B cell (primary cell): ENCODE measurements at regions not wholly inside any gene's neighbourhood (a gene's known extent, or its start where the extent isn't known, plus 50 kb on each side); places are given as distances from the start of the nearest gene placed in this dataset.

Source experiments
- CTCF ChIP-seq: fragments of 200-600 bp; IDR thresholded peaks from one replicate; pipeline ENCODE4 v1.8.0; 2022; ENCODE audit warnings: antibody characterized with exemption, mild to moderate bottlenecking
- EZH2 ChIP-seq: IDR thresholded peaks from 2 replicates; pipeline ENCODE4 v1.6.1; 2012; ENCODE audit warnings: borderline replicate concordance, low read depth, mild to moderate bottlenecking, moderate library complexity, low read length; ENCODE audit not compliant: insufficient read depth, poor library complexity, severe bottlenecking

DNA sequence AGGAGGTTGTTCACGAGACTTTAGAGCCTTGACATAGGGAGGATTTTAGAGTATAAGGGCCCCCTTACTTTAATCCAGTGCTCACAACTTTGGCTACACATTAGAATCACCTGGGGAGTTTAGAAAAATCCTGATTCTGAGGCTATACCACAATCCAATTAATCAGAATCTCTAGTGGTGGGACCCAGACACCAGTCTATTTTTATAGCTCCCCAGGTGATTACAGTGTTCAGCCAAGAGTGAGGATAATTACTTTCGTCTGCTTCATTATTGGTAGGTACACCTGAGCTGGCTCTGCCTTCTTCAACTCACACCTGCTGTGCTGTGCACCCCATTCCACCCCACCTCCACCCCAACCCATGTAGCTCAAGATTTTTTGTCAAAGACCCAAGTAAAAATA is 141.3 kb upstream of the EPB41L4A start:
- no peak for TF ChIP-seq CTCF
- TF ChIP-seq EZH2: no peak
